ENCODE measurements at regions not wholly inside any gene's neighbourhood (a gene's known extent, or its start where the extent isn't known, plus 50 kb on each side); places are given as distances from the start of the nearest gene placed in this dataset.
"Not testable (repeated sequence)": the region's sequence is repeated elsewhere in the genome, so short reads cannot be mapped to it uniquely, and the experiment has no call there.

DNA sequence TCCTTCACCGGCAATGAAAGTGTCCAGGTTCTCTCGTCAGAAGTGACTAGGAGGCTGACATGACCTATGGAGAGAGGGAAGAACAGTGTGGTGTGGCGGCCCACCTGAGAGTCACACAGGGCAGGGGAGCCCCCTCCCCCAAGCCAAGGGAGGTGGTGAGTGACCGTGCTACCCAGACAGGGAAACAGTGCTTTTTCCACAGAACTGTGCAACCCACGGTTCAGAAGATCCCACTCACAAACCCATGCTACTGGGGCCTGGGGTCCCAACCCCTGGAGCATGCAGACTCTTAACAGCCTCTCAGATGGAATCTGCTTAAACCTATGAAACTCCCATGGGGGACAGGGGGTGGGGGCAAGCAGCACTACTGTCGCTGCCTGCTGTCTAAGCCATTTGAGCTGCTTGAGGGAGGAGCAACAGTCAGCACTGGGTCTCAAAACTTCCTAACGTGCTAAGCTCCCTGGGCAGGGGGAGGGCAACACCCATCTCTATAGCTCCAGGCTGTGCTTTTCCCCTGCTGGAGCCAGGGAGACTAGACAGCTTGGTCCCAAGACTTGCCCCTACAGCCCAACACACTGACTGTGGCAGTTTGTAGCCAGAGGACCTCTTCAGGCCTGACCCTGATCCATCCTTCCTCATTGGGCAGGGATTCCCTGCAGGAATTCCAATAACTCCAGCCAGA lies 850.4 kb upstream of the AADAT start:
- H3K9me3 Mint-ChIP-seq = peaks cover 14% of the 10 kb centered on the region
- H3K4me1 Mint-ChIP-seq (ENCODE audit: low read depth) = no peaks in the 10 kb centered on the region
- no peak overlapping the region for H3K27ac Mint-ChIP-seq
- H3K4me3 Mint-ChIP-seq = no peak overlapping the region
- no peaks in the 10 kb centered on the region for H3K36me3 Mint-ChIP-seq (ENCODE audit: low read depth)
- no peak for DNase-seq
- H3K27me3 Mint-ChIP-seq = no peaks in the 10 kb centered on the region

DNA sequence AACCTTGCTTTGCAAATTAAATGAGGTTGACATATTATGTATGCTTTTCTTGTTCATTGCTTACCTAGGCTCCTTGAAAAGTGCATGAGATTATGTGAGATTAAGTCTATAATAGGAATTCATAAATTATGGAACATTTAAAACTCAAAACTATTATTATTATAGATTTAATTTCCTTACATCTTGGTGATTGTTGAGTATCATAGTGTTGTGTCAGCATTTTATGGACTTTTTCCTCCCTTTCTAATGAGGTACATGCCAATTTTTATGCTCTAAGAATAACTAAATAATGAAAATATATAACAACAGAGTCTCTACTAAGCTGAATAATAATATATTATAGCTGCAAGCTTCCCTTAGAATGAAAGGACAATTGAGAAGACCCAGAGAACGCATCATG lies 848.8 kb upstream of the AADAT start:
- no peaks in the 10 kb centered on the region for H3K4me1 Mint-ChIP-seq (ENCODE audit: low read depth)
- H3K27me3 Mint-ChIP-seq = no peaks in the 10 kb centered on the region
- H3K27ac Mint-ChIP-seq = no peak overlapping the region
- peaks cover 8% of the 10 kb centered on the region for H3K9me3 Mint-ChIP-seq
- H3K4me3 Mint-ChIP-seq = no peak overlapping the region
- H3K36me3 Mint-ChIP-seq (ENCODE audit: low read depth) = no peaks in the 10 kb centered on the region
- no peak for DNase-seq

DNA sequence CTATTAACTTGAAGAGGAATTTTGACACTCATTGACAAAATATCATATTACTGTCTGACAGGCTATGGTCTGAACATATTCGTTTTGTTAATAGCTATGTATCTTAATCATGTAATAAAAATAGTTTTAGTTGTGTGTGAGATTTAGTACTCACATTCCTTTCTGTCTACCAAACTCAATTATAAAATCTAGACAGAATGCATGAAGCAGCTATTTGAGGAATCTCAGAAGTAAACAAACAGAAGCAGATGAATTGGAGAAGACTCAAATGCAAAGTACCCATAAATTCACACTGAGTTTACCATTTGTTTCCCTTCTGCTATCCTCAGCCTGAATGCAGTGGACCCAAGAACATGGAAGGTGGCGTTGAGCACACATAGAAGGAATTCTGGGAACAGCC lies 841.6 kb upstream of the AADAT start:
- H3K4me3 Mint-ChIP-seq = no peak overlapping the region
- DNase-seq = no peak
- no peak overlapping the region for H3K27ac Mint-ChIP-seq
- no peaks in the 10 kb centered on the region for H3K36me3 Mint-ChIP-seq (ENCODE audit: low read depth)
- H3K9me3 Mint-ChIP-seq = no peaks in the 10 kb centered on the region
- H3K27me3 Mint-ChIP-seq = no peaks in the 10 kb centered on the region
- H3K4me1 Mint-ChIP-seq (ENCODE audit: low read depth) = no peaks in the 10 kb centered on the region

GRCh38 chr4:170888660-170889059 lies 798.9 kb upstream of the AADAT start:
- no peak overlapping the region for H3K4me3 Mint-ChIP-seq
- H3K27me3 Mint-ChIP-seq = no peaks in the 10 kb centered on the region
- H3K4me1 Mint-ChIP-seq (ENCODE audit: low read depth) = no peaks in the 10 kb centered on the region
- no peak overlapping the region for H3K27ac Mint-ChIP-seq
- DNase-seq = no peak
- peaks cover 4% of the 10 kb centered on the region for H3K9me3 Mint-ChIP-seq
- H3K36me3 Mint-ChIP-seq (ENCODE audit: low read depth) = no peaks in the 10 kb centered on the region

GRCh38 chr4:170887396-170887795 lies 797.6 kb upstream of the AADAT start:
- no peak for DNase-seq
- Mint-ChIP-seq H3K4me3 (no peak overlapping the region), H3K27ac (no peak overlapping the region), H3K27me3 (no peaks in the 10 kb centered on the region), H3K9me3 (peaks cover 4% of the 10 kb centered on the region), H3K4me1 (ENCODE audit: low read depth) (no peaks in the 10 kb centered on the region), H3K36me3 (ENCODE audit: low read depth) (no peaks in the 10 kb centered on the region)

GRCh38 chr4:170884969-170885570 lies 795.3 kb upstream of the AADAT start:
- Mint-ChIP-seq H3K4me1 (ENCODE audit: low read depth) (no peaks in the 10 kb centered on the region), H3K36me3 (ENCODE audit: low read depth) (no peaks in the 10 kb centered on the region), H3K27ac (no peak overlapping the region), H3K9me3 (peaks cover 6% of the 10 kb centered on the region), H3K4me3 (no peak overlapping the region), H3K27me3 (no peaks in the 10 kb centered on the region)
- DNase-seq = no peak

GRCh38 chr4:170881646-170882045 lies 791.9 kb upstream of the AADAT start:
- not testable (repeated sequence) for H3K27me3 Mint-ChIP-seq; H3K27ac Mint-ChIP-seq; H3K4me3 Mint-ChIP-seq; H3K9me3 Mint-ChIP-seq; H3K4me1 Mint-ChIP-seq (ENCODE audit: low read depth); H3K36me3 Mint-ChIP-seq (ENCODE audit: low read depth); DNase-seq

- no peaks in the 10 kb centered on the region for H3K4me1 Mint-ChIP-seq (ENCODE audit: low read depth)
- no peak overlapping the region for H3K4me3 Mint-ChIP-seq
- no peaks in the 10 kb centered on the region for H3K27me3 Mint-ChIP-seq
- H3K27ac Mint-ChIP-seq = no peak overlapping the region
- no peaks in the 10 kb centered on the region for H3K36me3 Mint-ChIP-seq (ENCODE audit: low read depth)
- H3K9me3 Mint-ChIP-seq = peaks cover 11% of the 10 kb centered on the region
- no peak for DNase-seq
These were observed 786.1 kb upstream of the AADAT start for GRCh38 chr4:170875868-170876267.

DNA sequence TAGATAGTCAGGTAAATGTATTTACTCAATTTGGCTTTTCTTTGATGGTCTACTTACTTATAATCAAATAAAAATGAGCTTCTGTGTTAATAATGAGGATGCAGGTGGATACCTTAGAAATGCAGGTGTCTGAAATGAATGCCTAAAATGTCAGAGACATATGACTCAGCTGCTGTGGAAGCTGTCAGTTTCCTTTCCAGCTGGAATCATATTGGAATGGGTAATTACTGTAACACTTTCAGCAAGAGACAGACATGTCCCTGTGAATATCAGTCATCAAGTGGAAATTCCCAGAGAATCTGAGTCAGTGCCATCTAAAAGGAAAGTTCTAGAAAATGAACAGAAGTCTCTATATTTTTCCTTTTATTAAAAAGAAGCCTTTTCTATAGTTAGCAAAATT lies 783.0 kb upstream of the AADAT start:
- H3K36me3 Mint-ChIP-seq (ENCODE audit: low read depth) = no peaks in the 10 kb centered on the region
- no peaks in the 10 kb centered on the region for H3K27me3 Mint-ChIP-seq
- no peak overlapping the region for H3K27ac Mint-ChIP-seq
- no peak for DNase-seq
- no peaks in the 10 kb centered on the region for H3K4me1 Mint-ChIP-seq (ENCODE audit: low read depth)
- no peak overlapping the region for H3K4me3 Mint-ChIP-seq
- peaks cover 17% of the 10 kb centered on the region for H3K9me3 Mint-ChIP-seq

DNA sequence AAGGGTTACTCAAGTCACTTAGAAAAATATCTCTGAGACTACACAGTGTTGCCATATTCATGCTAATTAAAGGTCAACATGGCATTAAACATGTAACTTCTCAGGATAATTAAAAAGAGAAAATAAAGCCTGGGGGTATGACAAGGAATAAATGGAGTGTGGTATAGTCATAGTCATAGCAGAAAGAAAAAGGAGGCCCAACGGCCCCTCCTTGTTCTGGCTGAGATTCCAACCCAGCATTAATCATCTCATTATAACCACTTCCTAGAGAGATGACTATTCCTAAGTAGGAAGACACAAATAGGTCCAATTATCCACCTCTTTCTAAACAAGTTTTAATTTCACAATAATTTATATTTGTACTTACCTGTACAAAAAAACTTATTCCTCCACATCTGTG lies 778.4 kb upstream of the AADAT start:
- Mint-ChIP-seq H3K27ac (no peak overlapping the region), H3K36me3 (ENCODE audit: low read depth) (no peaks in the 10 kb centered on the region), H3K9me3 (peaks cover 13% of the 10 kb centered on the region), H3K27me3 (no peaks in the 10 kb centered on the region), H3K4me1 (ENCODE audit: low read depth) (no peaks in the 10 kb centered on the region), H3K4me3 (no peak overlapping the region)
- no peak for DNase-seq

DNA sequence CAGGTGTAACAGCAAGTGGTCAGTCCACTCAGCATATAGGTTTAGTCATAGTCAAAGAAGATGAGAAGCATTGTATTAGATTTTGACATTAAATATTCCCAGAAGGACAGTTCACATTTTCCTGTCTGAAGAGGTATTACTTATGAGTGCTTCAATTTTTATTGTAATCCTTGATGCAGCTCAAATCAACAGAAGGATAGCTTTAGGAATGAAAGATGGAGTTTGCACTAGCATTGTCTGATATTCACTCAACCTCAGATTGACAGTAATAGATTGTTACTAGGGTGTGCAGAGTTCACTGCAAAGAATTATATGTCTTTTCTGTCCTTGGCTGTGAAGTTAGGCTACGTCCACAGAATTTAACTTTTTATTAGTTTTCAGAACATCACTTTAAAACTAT lies 764.3 kb upstream of the AADAT start:
- H3K27ac Mint-ChIP-seq = no peak overlapping the region
- no peaks in the 10 kb centered on the region for H3K27me3 Mint-ChIP-seq
- H3K9me3 Mint-ChIP-seq = peaks cover 21% of the 10 kb centered on the region
- H3K4me1 Mint-ChIP-seq (ENCODE audit: low read depth) = no peaks in the 10 kb centered on the region
- no peak overlapping the region for H3K4me3 Mint-ChIP-seq
- no peak for DNase-seq
- H3K36me3 Mint-ChIP-seq (ENCODE audit: low read depth) = no peaks in the 10 kb centered on the region

- no peak for DNase-seq
- no peaks in the 10 kb centered on the region for H3K36me3 Mint-ChIP-seq (ENCODE audit: low read depth)
- H3K27me3 Mint-ChIP-seq = no peaks in the 10 kb centered on the region
- peaks cover 18% of the 10 kb centered on the region for H3K9me3 Mint-ChIP-seq
- H3K27ac Mint-ChIP-seq = no peak overlapping the region
- H3K4me1 Mint-ChIP-seq (ENCODE audit: low read depth) = no peaks in the 10 kb centered on the region
- H3K4me3 Mint-ChIP-seq = no peak overlapping the region
These were observed 763.8 kb upstream of the AADAT start for GRCh38 chr4:170853422-170854021.

GRCh38 chr4:170849969-170850368 lies 760.2 kb upstream of the AADAT start:
- DNase-seq = no peak
- peaks cover 15% of the 10 kb centered on the region for H3K9me3 Mint-ChIP-seq
- H3K36me3 Mint-ChIP-seq (ENCODE audit: low read depth) = no peaks in the 10 kb centered on the region
- no peak overlapping the region for H3K4me3 Mint-ChIP-seq
- H3K4me1 Mint-ChIP-seq (ENCODE audit: low read depth) = no peaks in the 10 kb centered on the region
- no peak overlapping the region for H3K27ac Mint-ChIP-seq
- no peaks in the 10 kb centered on the region for H3K27me3 Mint-ChIP-seq

- no peak for DNase-seq
- no peaks in the 10 kb centered on the region for H3K27me3 Mint-ChIP-seq
- no peak overlapping the region for H3K4me3 Mint-ChIP-seq
- H3K4me1 Mint-ChIP-seq (ENCODE audit: low read depth) = no peaks in the 10 kb centered on the region
- H3K36me3 Mint-ChIP-seq (ENCODE audit: low read depth) = no peaks in the 10 kb centered on the region
- no peak overlapping the region for H3K27ac Mint-ChIP-seq
- peaks cover 11% of the 10 kb centered on the region for H3K9me3 Mint-ChIP-seq
These were observed 738.0 kb upstream of the AADAT start for GRCh38 chr4:170827562-170828274.

DNA sequence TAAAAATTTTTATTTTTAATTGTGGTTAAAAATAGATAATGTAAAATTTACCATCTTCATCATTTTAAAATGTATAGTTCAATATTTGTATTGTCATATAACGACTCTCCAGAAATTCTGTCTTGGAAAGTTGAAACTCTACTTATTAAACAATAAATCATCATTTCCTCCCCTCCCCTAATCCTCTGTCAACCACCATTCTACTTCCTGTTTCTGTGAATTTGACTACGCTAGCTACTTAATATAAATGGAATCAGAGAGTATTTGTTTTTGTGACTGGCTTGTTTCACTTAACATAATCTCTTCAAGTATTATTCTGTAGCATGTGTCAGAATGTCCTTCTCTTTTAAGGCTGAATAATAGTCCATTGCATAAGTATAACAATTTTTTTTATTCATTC lies 729.0 kb upstream of the AADAT start:
- no peak overlapping the region for H3K27ac Mint-ChIP-seq
- no peaks in the 10 kb centered on the region for H3K27me3 Mint-ChIP-seq
- no peaks in the 10 kb centered on the region for H3K36me3 Mint-ChIP-seq (ENCODE audit: low read depth)
- peaks cover 23% of the 10 kb centered on the region for H3K9me3 Mint-ChIP-seq
- DNase-seq = no peak
- no peaks in the 10 kb centered on the region for H3K4me1 Mint-ChIP-seq (ENCODE audit: low read depth)
- H3K4me3 Mint-ChIP-seq = no peak overlapping the region
